KOPT-K1 (cell line): ENCODE measurements at regions not wholly inside any gene's neighbourhood (a gene's known extent, or its start where the extent isn't known, plus 50 kb on each side); places are given as distances from the start of the nearest gene placed in this dataset.

Experiments used
- H3K27ac ChIP-seq: fragments of 200-600 bp; sonication (generic); 2 replicates; pipeline ENCODE4 v1.5.1; 2016; ENCODE audit warnings: antibody characterized with exemption, mild to moderate bottlenecking, low read depth, low read length; ENCODE audit not compliant: poor library complexity, severe bottlenecking
- H3K36me3 ChIP-seq: fragments of 200-600 bp; sonication (generic); 2 replicates; pipeline ENCODE4 v1.5.1; 2017; ENCODE audit warnings: antibody characterized with exemption, mild to moderate bottlenecking, low read length, moderate library complexity; ENCODE audit not compliant: insufficient read depth
- H3K9me3 ChIP-seq: fragments of 200-600 bp; sonication (generic); 2 replicates; pipeline ENCODE4 v1.5.1; 2017; ENCODE audit warnings: antibody characterized with exemption, low read length, mild to moderate bottlenecking; ENCODE audit not compliant: insufficient read depth, poor library complexity, severe bottlenecking

DNA sequence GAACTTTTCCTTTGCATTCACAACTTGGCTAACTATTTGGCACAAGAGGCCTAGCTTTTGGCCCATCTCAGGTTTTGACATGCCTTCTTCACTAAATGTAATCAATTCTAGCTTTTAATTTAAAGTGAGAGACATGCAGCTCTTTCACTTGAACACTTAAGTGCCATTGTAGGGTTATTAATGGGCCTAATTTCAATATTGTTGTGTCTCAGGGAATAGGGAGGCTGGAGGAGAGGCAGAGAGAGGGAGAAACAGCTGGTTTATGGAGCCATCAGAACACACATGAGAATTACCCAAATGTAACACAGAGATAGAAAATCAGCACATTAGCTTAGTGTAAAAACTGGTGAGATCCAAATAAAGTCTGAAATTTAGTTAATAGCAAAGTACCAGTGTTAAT is 157.4 kb downstream of the RPAP3 start:
- H3K9me3 ChIP-seq = peaks cover 14% of the 10 kb centered on the region
- no peak overlapping the region for H3K27ac ChIP-seq
- H3K36me3 ChIP-seq = no peaks in the 10 kb centered on the region

GRCh38 chr12:47547077-47547476 is 158.8 kb downstream of the RPAP3 start:
- Histone ChIP-seq H3K27ac (no peak overlapping the region), H3K9me3 (peaks cover 4% of the 10 kb centered on the region), H3K36me3 (no peaks in the 10 kb centered on the region)

DNA sequence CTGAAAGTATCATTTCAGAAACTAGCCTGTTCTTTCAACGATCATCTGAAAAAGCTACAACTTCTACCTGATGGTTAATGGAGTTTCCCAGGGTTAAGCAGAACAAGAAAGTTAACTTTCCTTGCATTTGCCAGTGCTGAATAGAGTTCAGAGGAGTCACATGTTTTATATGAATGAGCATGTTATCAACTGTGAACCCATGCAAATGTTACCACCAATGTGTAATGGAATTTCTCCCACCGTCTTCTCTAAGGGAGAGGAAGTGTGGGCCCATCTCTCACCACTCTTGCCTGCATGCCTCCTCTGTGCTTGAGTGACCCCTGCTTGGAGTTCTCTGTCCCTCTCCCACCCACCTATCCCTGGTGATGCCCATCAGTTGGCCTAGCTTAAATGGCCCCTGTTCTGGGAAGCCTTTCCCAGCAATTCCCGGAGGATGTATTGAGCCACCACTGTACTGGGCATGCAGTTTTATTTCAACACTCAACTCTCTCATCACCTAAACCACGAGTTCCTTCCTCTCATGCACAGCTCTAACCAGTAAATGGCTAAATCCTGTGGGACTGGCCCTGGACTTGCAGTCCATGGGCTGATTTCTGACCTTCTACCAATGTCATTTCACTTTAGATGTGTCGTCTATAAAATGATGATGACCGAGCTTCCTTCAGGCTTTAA is 159.8 kb downstream of the RPAP3 start:
- H3K36me3 ChIP-seq = no peaks in the 10 kb centered on the region
- no peaks in the 10 kb centered on the region for H3K9me3 ChIP-seq
- no peak overlapping the region for H3K27ac ChIP-seq

DNA sequence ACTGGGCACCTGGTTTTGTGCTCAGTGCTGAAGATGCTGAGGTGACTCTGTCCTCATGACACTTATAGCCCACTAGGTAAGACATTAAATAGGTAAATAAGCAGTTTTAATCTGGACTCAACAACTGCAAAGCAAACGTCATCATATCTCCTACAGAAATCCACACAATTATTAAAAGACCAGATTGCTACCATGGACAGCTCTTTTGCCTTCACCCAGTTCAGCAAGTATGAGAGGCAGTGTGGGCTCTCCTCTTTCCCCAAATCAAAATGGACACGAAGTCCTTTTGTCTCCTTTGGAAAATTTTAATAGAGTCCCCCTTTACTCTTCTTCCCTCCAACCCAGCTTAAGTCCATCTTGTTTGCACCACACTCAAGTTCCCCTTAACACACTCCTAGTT is 171.1 kb downstream of the RPAP3 start:
- Histone ChIP-seq H3K9me3 (peaks cover 22% of the 10 kb centered on the region), H3K27ac (no peak overlapping the region)

DNA sequence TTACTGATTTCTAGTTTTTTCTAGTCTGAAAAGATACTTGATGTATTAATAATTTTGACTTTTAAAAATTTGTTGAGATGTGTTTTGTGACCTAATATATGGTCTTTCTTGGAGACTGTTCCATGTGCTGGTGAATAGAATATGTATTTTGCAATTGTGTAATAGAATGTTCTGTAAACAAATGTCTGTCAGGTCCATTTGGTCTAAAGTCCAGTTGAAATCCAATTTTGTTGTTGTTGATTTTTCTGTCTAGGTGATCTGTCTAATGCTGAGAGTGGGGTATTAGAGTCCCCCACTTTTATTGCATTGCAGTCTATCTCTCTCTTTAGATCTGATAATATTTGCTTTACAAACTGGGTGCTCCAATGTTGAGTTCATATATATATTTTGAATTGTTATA is 175.8 kb downstream of the RPAP3 start:
- Histone ChIP-seq H3K36me3 (no peaks in the 10 kb centered on the region), H3K27ac (no peak overlapping the region), H3K9me3 (peaks cover 28% of the 10 kb centered on the region)

More for the DNA sequence above, 171.1 kb downstream of the RPAP3 start:
- H3K36me3 ChIP-seq = no peaks in the 10 kb centered on the region

DNA sequence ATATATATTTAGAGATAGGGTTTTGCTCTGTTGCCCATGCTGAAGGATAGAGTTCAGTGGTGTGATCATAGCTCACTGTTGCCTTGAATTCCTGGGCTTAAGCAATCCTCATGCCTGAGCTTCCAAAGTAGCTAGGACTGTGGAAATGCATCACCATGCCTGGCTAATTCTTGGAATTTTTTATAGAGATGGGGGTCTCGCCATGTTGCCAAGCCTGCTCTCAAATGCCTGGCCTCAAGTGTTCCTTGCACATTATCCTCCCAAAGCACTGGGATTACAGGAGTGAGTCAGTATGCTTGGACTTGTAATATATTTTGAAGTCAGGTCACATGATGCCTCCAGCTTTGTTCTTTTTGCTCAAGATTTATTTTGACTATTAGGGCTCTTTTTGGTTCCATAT is 178.0 kb downstream of the RPAP3 start:
- H3K36me3 ChIP-seq = no peaks in the 10 kb centered on the region
- peaks cover 25% of the 10 kb centered on the region for H3K9me3 ChIP-seq
- H3K27ac ChIP-seq = no peak overlapping the region

- no peaks in the 10 kb centered on the region for H3K36me3 ChIP-seq
- no peak overlapping the region for H3K27ac ChIP-seq
- H3K9me3 ChIP-seq = peaks cover 25% of the 10 kb centered on the region
Measured at GRCh38 chr12:47520029-47520428, 185.8 kb downstream of the RPAP3 start.

GRCh38 chr12:47517122-47517521 is 188.7 kb downstream of the RPAP3 start:
- Histone ChIP-seq H3K27ac (no peak overlapping the region), H3K9me3 (peaks cover 45% of the 10 kb centered on the region), H3K36me3 (no peaks in the 10 kb centered on the region)

DNA sequence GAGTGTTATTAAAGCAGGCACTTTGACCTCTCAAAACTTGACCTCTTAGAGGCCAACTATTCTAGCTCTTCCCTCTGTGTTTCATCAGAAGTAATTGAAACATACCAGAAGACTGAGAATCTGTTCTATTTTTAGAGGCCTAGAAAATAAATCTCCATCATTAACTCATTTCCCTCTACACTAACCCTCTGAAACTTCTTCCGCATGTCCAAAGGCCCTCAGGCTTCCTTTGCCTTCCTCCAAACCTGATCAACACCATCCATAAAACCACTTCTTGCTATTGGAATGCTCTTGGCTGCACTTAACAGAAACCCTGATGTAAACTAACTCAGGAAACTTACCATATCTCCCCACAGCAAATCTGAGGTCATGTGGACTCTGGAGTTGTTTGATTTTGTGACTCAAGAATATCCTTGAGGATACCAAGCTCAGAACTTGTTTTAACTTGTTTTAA is 196.4 kb downstream of the RPAP3 start:
- peaks cover 17% of the 10 kb centered on the region for H3K9me3 ChIP-seq
- no peak overlapping the region for H3K27ac ChIP-seq
- H3K36me3 ChIP-seq = no peaks in the 10 kb centered on the region

GRCh38 chr12:47507221-47507620 is 198.6 kb downstream of the RPAP3 start:
- Histone ChIP-seq H3K27ac (no peak overlapping the region), H3K9me3 (peaks cover 3% of the 10 kb centered on the region), H3K36me3 (no peaks in the 10 kb centered on the region)

DNA sequence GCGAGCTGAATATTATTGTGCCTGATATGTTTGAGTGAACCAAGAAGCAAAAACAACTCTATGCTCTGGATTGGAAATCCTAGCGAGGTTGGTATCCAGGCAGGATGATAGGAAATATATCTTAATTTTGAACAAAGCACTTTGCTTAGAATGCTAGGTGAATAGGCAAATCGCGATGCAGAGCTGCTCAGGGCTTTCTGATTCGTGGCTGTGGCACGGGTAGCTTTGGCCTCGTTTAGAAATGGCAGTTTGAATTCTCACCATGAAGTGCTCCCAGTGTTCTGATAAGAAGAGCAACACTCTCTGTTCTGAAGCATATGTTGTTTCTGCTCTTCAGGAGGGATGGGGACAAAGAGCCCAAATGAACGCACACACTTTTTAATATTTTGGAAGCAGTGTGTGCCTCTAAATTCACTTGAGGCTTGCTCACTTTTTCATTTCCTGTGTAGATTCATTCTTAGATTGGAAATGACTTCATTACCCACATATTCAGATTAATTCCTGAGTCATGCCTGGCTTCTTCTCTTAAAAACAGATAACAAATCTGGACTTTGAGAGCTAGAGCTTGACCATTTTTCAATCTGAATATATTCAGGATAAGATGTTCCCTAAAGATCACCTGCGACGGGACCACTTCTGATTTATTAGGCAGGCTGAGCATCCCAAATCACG is 200.9 kb downstream of the RPAP3 start:
- Histone ChIP-seq H3K9me3 (peaks cover 3% of the 10 kb centered on the region), H3K36me3 (no peaks in the 10 kb centered on the region), H3K27ac (no peak overlapping the region)

GRCh38 chr12:47493801-47494200 is 212.0 kb downstream of the RPAP3 start:
- H3K27ac ChIP-seq = no peak overlapping the region
- peaks cover 11% of the 10 kb centered on the region for H3K9me3 ChIP-seq
- H3K36me3 ChIP-seq = no peaks in the 10 kb centered on the region

DNA sequence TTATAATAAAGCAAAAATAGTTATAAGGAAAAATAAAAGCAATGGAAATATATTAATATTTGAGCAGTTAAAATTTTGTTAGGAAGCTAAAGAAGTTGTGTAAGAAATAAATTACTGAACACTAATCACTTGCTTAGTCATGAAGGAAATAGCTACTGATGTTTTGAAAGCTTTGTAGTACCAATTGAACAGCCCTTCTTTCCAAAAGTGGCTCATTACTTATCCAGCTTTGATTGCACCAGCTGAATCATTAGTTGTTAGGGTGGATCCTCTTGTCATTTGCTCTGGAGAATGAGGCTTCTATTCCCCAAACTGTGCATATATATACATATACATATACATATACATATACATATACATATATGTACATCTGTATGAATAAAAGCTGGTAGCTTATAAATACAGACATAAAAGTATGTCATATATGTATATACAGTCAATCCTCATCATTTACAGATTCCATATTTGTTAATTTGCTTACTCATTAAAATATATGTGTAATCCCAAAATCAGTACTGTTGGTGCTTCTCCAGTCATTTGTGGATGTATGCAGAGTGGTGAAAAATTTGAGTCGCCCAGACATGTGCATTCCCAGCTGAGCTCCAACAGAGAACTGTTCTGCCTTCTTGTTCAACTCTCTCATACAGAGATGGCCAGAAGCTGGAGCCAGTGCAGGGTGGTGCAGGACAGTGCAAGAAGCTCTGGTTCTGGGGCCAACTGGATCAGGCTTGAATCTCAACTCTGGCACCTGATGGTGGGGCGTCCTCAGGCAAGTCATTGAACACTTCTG is 214.1 kb downstream of the RPAP3 start:
- no peak overlapping the region for H3K27ac ChIP-seq
- H3K36me3 ChIP-seq = no peaks in the 10 kb centered on the region
- peaks cover 11% of the 10 kb centered on the region for H3K9me3 ChIP-seq

DNA sequence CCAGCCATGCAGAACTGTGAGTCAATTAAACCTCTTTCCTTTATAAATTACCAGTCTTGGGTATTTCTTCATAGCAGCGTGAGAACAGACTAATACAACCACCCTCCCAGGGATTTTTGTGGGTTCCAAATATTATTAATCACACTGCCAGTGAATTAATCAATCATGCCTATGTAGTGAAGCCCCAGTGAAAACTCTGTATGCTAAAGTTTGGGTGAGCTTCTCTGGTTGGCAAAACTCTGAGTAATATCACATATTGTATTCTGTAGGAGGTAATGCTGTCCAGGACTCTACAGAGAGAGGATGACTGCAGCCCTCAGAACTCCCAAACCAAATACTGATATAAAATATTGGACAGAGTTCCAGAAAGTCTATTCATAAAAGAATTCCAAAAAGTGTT is 216.9 kb downstream of the RPAP3 start:
- Histone ChIP-seq H3K9me3 (peaks cover 17% of the 10 kb centered on the region), H3K36me3 (no peaks in the 10 kb centered on the region), H3K27ac (no peak overlapping the region)

DNA sequence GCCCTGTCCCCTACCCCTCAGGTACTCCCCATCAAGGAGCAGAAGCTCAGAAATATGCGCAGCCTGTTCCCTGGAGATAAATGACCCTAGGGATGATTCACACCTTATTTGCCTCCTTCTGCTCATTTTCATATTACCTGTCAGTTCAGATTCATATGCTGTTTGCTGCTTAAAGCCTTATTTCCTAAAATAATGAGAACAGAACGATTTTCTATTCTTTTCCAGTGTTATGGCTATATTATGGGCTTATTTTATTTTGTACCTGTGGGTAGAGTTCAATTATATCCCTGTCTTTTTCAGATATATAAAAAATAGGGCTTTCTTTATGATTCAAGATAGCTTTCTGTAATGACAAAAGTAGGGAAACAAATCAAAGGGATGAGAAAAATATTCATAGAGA is 224.8 kb downstream of the RPAP3 start:
- no peaks in the 10 kb centered on the region for H3K36me3 ChIP-seq
- peaks cover 11% of the 10 kb centered on the region for H3K9me3 ChIP-seq
- no peak overlapping the region for H3K27ac ChIP-seq
